GM12875 (cell line): ENCODE measurements at regions not wholly inside any gene's neighbourhood (a gene's known extent, or its start where the extent isn't known, plus 50 kb on each side); places are given as distances from the start of the nearest gene placed in this dataset.

Source experiments
- H3K4me3 ChIP-seq: one replicate; pipeline ENCODE4 v1.5.1; 2011; ENCODE audit warnings: low read depth, low read length, control low read depth
- CTCF ChIP-seq: IDR thresholded peaks from 2 replicates; pipeline ENCODE4 v1.5.1; 2011; ENCODE audit warnings: low read depth, mild to moderate bottlenecking, control low read depth, inconsistent platforms, low read length, moderate library complexity, borderline replicate concordance; ENCODE audit not compliant: insufficient read depth

DNA sequence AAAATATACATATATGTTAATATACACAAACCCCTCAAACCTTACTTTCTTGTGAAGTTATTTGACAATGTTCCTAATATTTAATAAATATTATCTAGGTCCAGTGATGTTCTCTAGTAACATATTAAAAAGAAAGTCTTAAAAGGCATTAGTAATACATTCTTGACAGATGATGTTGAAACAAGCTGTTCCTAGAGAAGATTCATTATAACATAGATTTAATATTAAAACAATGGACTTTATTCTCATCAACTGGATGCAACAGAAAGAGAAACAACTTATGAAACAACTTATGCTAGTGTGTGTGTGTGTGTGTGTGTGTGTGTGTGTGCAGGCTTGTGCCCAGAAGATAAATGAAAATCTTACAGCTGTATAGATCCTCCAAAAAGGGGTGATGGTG is 68.5 kb upstream of the PLXNA2 start:
- no peak for TF ChIP-seq CTCF

GRCh38 chr1:208314431-208314830 is 70.2 kb upstream of the PLXNA2 start:
- TF ChIP-seq CTCF, result no peak
- no peak overlapping the region for H3K4me3 ChIP-seq

More for the DNA sequence above, 68.5 kb upstream of the PLXNA2 start:
- no peak overlapping the region for H3K4me3 ChIP-seq

- no peak for TF ChIP-seq CTCF
- H3K4me3 ChIP-seq, result no peak overlapping the region
Observed at GRCh38 chr1:208318150-208318734, 74.1 kb upstream of the PLXNA2 start.

- no peak overlapping the region for H3K4me3 ChIP-seq
- no peak for TF ChIP-seq CTCF
Observed at GRCh38 chr1:208324005-208324404, 79.8 kb upstream of the PLXNA2 start.

DNA sequence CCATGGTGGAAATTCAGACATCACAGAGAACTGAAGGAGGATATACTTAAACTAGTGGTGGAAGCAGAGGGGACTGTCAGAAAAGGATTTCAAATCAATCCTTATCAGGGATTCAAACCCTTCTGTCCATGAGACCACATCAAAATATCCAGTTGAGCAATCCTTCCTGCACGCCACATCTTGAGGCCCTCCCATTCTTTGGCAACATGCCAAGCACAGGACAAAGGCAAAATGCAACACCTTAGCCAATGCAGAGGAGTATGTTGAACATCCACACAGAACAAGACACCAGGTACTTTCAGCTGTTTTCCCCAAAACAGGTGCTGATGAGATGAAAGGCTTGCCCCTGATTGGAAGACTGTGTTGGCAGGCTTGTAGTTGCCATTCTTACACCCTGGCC is 81.8 kb upstream of the PLXNA2 start:
- H3K4me3 ChIP-seq, result no peak overlapping the region
- no peak for TF ChIP-seq CTCF

DNA sequence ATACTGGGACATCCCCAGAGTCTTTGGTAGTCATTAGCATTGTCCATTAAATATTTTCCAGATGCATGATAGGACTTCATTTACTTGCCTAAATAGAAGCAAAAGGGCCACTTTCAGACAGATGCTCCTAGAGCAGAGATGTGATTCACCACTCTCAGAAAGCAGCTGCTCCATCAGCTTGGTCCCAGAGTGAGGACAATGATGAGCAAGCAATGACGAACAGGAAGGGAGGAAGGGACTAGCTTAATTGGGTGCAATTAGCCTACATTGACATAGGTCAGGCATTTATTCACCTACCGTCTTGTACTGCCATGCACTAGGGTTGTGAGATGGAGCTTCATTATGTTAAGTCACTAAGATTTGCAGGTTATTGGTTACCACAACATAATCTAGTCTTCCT is 85.1 kb upstream of the PLXNA2 start:
- no peak for TF ChIP-seq CTCF

GRCh38 chr1:208332036-208332773 is 88.0 kb upstream of the PLXNA2 start:
- no peak for TF ChIP-seq CTCF
- no peak overlapping the region for H3K4me3 ChIP-seq

More for the DNA sequence above, 85.1 kb upstream of the PLXNA2 start:
- H3K4me3 ChIP-seq, result no peak overlapping the region
